ENCODE measurements at regions not wholly inside any gene's neighbourhood (a gene's known extent, or its start where the extent isn't known, plus 50 kb on each side); places are given as distances from the start of the nearest gene placed in this dataset.

DNA sequence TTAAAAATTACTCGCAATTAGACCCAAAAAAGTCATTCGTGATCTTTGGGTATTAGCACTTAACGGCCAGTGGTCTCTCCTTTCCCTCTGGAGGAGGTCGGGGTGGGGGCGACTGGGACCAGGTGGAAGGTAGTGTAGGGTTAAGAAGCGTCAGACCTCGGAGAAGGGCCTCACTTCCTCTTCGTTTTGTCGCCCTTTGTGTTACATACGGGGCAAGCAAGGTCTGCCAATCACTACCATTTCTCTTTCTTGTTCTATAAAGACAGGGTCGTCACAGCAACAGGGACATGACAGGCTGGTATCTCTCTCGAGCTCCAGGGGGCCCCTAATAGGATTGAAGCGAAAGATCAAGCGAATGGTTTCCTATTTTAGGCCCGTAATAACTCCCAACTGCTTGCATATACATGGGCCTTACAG is 136.6 kb downstream of the INSIG2 start:
- TF ChIP-seq, protein P1, sequence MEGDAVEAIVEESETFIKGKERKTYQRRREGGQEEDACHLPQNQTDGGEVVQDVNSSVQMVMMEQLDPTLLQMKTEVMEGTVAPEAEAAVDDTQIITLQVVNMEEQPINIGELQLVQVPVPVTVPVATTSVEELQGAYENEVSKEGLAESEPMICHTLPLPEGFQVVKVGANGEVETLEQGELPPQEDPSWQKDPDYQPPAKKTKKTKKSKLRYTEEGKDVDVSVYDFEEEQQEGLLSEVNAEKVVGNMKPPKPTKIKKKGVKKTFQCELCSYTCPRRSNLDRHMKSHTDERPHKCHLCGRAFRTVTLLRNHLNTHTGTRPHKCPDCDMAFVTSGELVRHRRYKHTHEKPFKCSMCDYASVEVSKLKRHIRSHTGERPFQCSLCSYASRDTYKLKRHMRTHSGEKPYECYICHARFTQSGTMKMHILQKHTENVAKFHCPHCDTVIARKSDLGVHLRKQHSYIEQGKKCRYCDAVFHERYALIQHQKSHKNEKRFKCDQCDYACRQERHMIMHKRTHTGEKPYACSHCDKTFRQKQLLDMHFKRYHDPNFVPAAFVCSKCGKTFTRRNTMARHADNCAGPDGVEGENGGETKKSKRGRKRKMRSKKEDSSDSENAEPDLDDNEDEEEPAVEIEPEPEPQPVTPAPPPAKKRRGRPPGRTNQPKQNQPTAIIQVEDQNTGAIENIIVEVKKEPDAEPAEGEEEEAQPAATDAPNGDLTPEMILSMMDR (conservative IDR thresholded peaks at IDR 0.05; ENCODE audit: low read length): no peak
- DNase-seq (ENCODE audit: low read depth): no peak
- H3K4me3 ChIP-seq (ENCODE audit: low read length): no peak overlapping the region

DNA sequence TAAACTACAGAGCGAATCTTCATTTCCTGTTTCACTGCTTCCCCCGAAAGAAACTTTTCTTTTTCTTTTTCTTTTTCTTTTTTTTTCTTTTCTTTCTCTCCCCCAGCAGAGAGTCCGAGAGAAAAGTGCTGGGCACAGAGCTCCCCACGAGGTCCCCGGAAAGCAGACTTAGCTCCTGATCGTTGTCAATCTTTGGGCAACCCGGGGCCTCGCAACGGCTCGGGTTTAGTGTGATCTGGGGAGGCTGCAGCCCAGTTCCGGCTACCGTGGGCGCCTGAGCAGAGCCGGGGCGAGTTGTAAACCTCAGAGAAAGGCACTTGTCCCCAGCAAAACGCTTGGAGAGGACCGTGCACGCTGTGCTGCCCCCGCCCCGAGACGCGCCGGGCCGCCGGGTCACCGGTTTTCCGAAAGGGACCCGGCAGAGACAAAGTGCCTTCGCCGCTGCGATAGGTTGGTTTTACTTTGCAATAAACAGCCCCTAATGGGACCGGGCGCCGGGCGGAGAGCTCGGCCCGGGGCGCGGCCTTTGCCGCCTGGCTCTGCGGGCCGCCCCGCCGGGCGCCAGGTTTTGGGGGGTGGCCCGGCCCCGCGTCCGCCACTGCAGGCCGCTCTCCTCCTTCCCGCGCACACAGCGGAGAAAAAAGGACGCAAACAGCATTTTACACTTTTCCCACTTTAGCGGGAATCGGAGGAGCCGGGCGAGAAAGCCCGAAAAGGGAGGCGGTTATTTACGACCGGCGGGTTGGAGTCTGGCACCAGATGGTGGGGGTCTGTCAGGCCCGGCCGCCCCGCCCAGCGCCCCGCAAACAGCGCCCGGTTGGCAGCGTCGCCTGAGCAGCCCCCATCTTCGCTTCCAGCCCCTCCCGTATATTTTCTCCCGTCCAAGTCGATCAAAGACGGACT is 136.0 kb downstream of the INSIG2 start:
- TF ChIP-seq, protein P1 (conservative IDR thresholded peaks at IDR 0.05; ENCODE audit: low read length): no peak
- DNase-seq (ENCODE audit: low read depth): peak; percentile 21
- peak overlapping the region; percentile 55 for H3K4me3 ChIP-seq (ENCODE audit: low read length)

DNA sequence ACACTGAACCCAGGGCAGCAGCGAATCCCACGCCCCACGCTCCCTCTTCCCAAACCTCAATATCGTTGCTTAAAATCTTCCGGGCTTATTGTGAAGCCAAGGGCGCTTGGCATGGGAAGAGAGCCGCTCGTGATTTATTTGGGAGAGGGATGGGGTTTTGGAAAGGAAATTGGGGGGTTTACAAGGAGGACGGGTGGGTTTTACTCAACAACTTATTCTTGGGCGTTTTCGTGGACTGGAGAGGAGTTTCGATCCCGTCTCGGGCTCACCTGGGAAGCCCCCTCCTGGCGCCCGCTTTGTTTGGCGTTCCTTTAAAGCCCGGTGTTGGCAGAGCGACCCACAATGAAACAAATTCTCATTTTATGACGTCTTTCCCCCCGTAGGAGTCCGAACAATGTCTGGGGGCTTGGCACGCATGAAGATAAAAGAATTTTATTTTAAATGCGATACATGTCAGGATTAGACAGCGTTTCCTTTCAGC is 135.3 kb downstream of the INSIG2 start:
- TF ChIP-seq, protein P1 (conservative IDR thresholded peaks at IDR 0.05; ENCODE audit: low read length): no peak
- DNase-seq (ENCODE audit: low read depth): peak; percentile 31
- peak overlapping the region; percentile 55 for H3K4me3 ChIP-seq (ENCODE audit: low read length)

DNA sequence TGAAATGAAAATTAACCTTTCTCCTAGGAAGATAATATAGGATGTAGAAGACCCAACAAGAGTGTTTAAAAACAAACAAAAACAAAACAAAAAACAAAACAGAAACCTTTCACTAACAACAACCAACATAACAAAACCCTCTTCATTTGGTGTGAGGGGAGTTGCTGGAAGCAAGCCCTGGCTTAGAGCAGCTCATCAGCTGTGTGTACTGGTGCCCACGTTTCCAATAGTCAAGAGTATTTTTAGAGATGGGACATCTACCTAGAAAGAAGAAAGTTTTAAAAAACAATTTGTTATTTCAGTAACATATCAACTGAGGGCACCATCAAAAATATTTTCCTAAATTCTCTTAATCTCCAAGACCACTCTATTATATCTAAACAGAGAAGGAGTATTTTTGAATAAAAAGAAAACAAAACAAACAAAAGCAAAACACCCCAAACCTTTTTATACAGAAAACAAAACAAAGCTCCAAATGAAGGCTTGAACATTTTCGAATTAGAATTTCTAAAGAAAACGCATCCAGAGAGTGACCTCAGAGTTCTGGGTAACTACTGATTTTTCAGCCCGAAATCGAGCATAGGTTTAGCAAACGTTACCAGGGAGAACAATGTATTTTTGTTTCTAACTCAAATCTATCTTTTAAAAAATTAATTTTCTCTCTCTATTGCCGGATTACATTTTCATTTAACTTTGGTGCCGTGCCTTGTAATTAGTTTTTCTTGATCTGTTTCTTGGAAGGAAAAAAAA is 134.6 kb downstream of the INSIG2 start:
- peak overlapping the region; percentile 55; the same call in 1 of the 2 replicates for H3K4me3 ChIP-seq (ENCODE audit: low read length)
- DNase-seq (ENCODE audit: low read depth): no peak
- TF ChIP-seq, protein P1 (conservative IDR thresholded peaks at IDR 0.05; ENCODE audit: low read length): no peak

DNA sequence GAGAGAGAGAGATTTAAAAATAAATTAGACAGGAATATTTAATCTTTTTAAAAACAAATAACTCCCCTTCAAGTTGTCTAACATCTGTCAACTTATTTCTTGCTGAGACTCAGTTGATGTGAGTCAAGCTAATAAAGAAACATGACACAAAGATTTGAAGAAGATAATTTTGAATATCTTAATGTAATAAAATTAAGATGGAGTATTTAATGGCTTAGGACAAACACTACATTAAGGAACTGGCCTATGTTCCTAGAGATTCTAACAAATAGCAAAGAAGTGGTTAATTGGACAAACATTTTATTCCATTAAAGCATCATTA is 134.0 kb downstream of the INSIG2 start:
- no peak for DNase-seq (ENCODE audit: low read depth)
- TF ChIP-seq, protein P1 (conservative IDR thresholded peaks at IDR 0.05; ENCODE audit: low read length): no peak
- no peak overlapping the region for H3K4me3 ChIP-seq (ENCODE audit: low read length)

DNA sequence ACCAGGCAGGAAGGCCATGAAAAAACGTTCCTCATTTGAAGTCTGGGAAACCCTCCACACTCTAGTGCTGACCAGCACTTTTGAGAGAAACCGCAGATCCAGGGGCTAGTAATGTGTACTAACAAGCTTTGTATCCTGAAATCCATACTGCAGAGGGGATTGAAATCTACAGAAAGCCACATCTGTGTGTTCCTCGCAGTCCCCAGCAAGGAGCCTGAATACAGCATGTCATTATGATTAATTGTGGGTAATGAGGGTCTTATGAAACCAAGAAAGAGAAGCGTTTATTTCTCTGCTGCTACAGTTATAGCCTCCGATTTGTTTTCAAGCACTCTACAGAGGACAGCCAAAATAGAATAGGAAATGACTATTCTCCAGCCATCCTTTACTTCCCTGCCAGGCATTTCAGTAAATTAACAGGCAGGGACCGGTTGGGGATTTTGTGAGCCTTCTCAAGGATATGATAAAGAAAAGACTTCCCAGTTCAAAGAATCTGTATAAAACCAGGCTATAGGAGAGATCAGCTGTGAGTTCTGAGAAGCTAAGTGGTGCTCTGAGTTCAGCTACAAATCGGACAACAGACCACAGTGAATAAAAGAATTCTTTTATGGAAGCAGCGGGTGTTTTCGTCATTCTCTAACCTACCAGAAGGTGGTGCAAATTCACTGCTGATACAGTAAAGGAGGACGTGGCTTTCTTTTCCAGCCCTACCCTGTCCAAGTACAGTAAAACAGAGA is 133.4 kb downstream of the INSIG2 start:
- TF ChIP-seq, protein P1 (conservative IDR thresholded peaks at IDR 0.05; ENCODE audit: low read length): peak; percentile 86
- DNase-seq (ENCODE audit: low read depth): peak; percentile 84
- no peak overlapping the region for H3K4me3 ChIP-seq (ENCODE audit: low read length)
